GM12878 (cell line): ENCODE measurements at regions not wholly inside any gene's neighbourhood (a gene's known extent, or its start where the extent isn't known, plus 50 kb on each side); places are given as distances from the start of the nearest gene placed in this dataset.
A peak's percentile ranks its signal among the peaks of the same experiment; 100 is the strongest.

Experiments
- ATAC-seq: fragments of 200-7000 bp; cut with Tn5 transposase; 3 replicates; pipeline ENCODE4 v1.9.1; 2020; ENCODE audit warnings: mild to moderate bottlenecking, moderate library complexity
- BruUV-seq: library from RNA; stranded (reverse); fragments of 400-500 nt; replicated peaks from 2 replicates; lab custom pipeline; 2021; lab: Mats Ljungman, UMichigan
- CTCF ChIA-PET: fragments of 300-600 bp; sonication (Branson Sonifier 250); formaldehyde crosslinking; extraction: SDS; loops from one replicate; lab custom pipeline; 2021; ENCODE audit warnings: inconsistent platforms; lab: Yijun Ruan, JAX
- POLR2A ChIA-PET: fragments of 350-600 bp; formaldehyde crosslinking; extraction: SDS; loops from one replicate; lab custom pipeline; 2021; ENCODE audit warnings: inconsistent platforms; lab: Charles Lee
- RAD21 ChIA-PET: fragments of 300-600 bp; sonication (Branson Sonifier 250); formaldehyde crosslinking; loops from one replicate; lab custom pipeline; 2023; ENCODE audit warnings: antibody characterized with exemption; ENCODE audit not compliant: unreplicated experiment; lab: Charles Lee
- SMC1A ChIA-PET: fragments of 300-600 bp; sonication (Branson Sonifier 250); formaldehyde crosslinking; loops from one replicate; lab custom pipeline; 2023; ENCODE audit not compliant: unreplicated experiment, uncharacterized antibody; lab: Charles Lee
- DNase-seq: peaks from one replicate; pipeline ENCODE4 v3.0.0-alpha.2; 2011; ENCODE audit warnings: low read depth, low spot score
- FAIRE-seq: peaks from 3 replicates; lab custom pipeline; 2011; peaks lifted over from hg19 to GRCh38; lab: Jason Lieb, UNC
- H2AFZ ChIP-seq: 2 replicates; pipeline ENCODE4 v1.6.0; 2011; ENCODE audit warnings: low read depth, low read length, control low read depth; ENCODE audit not compliant: control insufficient read depth
- H3K27ac ChIP-seq: 2 replicates; pipeline ENCODE4 v1.5.1; 2011; ENCODE audit warnings: control low read depth; ENCODE audit not compliant: control insufficient read depth, insufficient read depth
- H3K27me3 ChIP-seq, 2 experiments: replicated peaks in 1 of 2; 2 replicates each; pipeline versions ENCODE4 v1.6.0 to v1.6.1; 2011; ENCODE audit warnings: low read length in 1 of 2; ENCODE audit not compliant: control insufficient read depth in 2 of 2, insufficient read depth in 2 of 2
- H3K36me3 ChIP-seq, 2 experiments: 2 replicates each; pipeline ENCODE4 v1.5.1; 2011; ENCODE audit warnings: low read length in 1 of 2; ENCODE audit not compliant: control insufficient read depth in 2 of 2, insufficient read depth in 2 of 2
- H3K4me1 ChIP-seq: 2 replicates; pipeline ENCODE4 v1.6.1; 2011; ENCODE audit warnings: mild to moderate bottlenecking, low read length, moderate library complexity, mixed read lengths; ENCODE audit not compliant: control insufficient read depth, insufficient read depth
- H3K4me2 ChIP-seq: 2 replicates; pipeline ENCODE4 v1.6.0; 2011; ENCODE audit warnings: control low read depth; ENCODE audit not compliant: control insufficient read depth, insufficient read depth
- H3K4me3 ChIP-seq: fragments of 200-600 bp; sonication (generic); 2 replicates; pipeline ENCODE4 v1.5.1; 2016
- H3K79me2 ChIP-seq: 2 replicates; pipeline ENCODE4 v1.6.0; 2011; ENCODE audit warnings: low read length; ENCODE audit not compliant: control insufficient read depth, insufficient read depth
- H3K9ac ChIP-seq: 2 replicates; pipeline ENCODE4 v1.8.0; 2011; ENCODE audit warnings: low read length, control low read depth, mixed read lengths; ENCODE audit not compliant: control insufficient read depth, insufficient read depth
- H3K9me3 ChIP-seq: replicated peaks from 3 replicates; pipeline ENCODE4 v1.5.1; 2011; ENCODE audit warnings: mild to moderate bottlenecking, low read length; ENCODE audit not compliant: control insufficient read depth, insufficient read depth
- H4K20me1 ChIP-seq: 2 replicates; pipeline ENCODE4 v1.6.0; 2011; ENCODE audit not compliant: control insufficient read depth, insufficient read depth
- CREM ChIP-seq: IDR thresholded peaks from 2 replicates; pipeline ENCODE4 v1.6.1; 2014; ENCODE audit warnings: antibody characterized with exemption, low read depth
- GABPA ChIP-seq: IDR thresholded peaks from 2 replicates; pipeline ENCODE4 v1.6.1; 2014; ENCODE audit warnings: antibody characterized with exemption, low read depth, mild to moderate bottlenecking, inconsistent platforms
- IRF4 ChIP-seq: IDR thresholded peaks from 2 replicates; pipeline ENCODE4 v1.6.1; 2011; ENCODE audit warnings: low read depth, low read length
- JUNB ChIP-seq: IDR thresholded peaks from 2 replicates; pipeline ENCODE4 v1.6.1; 2016; ENCODE audit warnings: antibody characterized with exemption, mild to moderate bottlenecking
- RAD51 ChIP-seq: fragments of 450-650 bp; IDR thresholded peaks from 2 replicates; pipeline ENCODE4 v1.6.1; 2016; ENCODE audit warnings: moderate library complexity, mild to moderate bottlenecking, inconsistent platforms
- ZSCAN29 ChIP-seq: fragments of 450-650 bp; IDR thresholded peaks from 2 replicates; pipeline ENCODE4 v1.6.1; 2017; ENCODE audit warnings: mild to moderate bottlenecking, moderate library complexity
- WGBS: methylation state at CpG from one replicate; pipeline ENCODE4 v1.1.6; 2016; ENCODE audit warnings: low lambda C conversion rate; ENCODE audit not compliant: insufficient replicate concordance, insufficient coverage; ENCODE audit errors: missing lambda C conversion rate; 5-methylcytosine and 5-hydroxymethylcytosine counted together
- in situ Hi-C: fragments of 300-500 bp; cut with MboI; formaldehyde crosslinking; loops from 9 replicates; pipeline ENCODE4 v1.14.3; 2018; ENCODE audit warnings: mixed read lengths
- intact Hi-C: fragments of 100-400 bp; cut with micrococcal nuclease; formaldehyde crosslinking; loops from one replicate; pipeline ENCODE4 v1.14.2; 2022; ENCODE audit not compliant: unreplicated experiment
- TF ChIP-seq, protein P1 (sequence below): fragments of 450-650 bp; IDR thresholded peaks from 2 replicates; pipeline ENCODE4 v1.6.1; 2016; ENCODE audit warnings: mild to moderate bottlenecking
- TF ChIP-seq, protein P2 (sequence below): fragments of 450-650 bp; IDR thresholded peaks from 2 replicates; pipeline ENCODE4 v1.6.1; 2017; ENCODE audit warnings: mild to moderate bottlenecking

DNA sequence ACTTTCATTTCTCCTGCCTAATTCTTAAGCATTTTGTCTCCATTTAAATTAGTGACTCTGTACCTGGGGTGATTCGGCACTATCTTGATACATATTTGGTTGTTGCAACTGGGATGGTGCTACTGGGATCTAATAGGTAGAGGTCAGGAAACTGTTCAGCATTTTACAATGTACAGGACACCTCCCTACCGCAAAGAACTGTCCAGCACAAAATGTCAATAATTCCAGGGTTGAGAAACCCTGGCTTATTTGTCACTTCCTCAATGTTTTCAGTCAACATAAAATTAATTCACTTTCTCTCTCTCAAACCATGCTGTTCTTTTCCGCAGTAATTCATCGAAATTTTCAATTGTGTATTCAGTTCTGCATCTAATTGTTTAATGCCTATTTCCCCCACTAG is 151.4 kb upstream of the CALCR start (continued):
- TF ChIP-seq GABPA, result no peak
- TF ChIP-seq, protein P1, sequence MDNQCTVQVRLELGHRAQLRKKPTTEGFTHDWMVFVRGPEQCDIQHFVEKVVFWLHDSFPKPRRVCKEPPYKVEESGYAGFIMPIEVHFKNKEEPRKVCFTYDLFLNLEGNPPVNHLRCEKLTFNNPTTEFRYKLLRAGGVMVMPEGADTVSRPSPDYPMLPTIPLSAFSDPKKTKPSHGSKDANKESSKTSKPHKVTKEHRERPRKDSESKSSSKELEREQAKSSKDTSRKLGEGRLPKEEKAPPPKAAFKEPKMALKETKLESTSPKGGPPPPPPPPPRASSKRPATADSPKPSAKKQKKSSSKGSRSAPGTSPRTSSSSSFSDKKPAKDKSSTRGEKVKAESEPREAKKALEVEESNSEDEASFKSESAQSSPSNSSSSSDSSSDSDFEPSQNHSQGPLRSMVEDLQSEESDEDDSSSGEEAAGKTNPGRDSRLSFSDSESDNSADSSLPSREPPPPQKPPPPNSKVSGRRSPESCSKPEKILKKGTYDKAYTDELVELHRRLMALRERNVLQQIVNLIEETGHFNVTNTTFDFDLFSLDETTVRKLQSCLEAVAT, result no peak

DNA sequence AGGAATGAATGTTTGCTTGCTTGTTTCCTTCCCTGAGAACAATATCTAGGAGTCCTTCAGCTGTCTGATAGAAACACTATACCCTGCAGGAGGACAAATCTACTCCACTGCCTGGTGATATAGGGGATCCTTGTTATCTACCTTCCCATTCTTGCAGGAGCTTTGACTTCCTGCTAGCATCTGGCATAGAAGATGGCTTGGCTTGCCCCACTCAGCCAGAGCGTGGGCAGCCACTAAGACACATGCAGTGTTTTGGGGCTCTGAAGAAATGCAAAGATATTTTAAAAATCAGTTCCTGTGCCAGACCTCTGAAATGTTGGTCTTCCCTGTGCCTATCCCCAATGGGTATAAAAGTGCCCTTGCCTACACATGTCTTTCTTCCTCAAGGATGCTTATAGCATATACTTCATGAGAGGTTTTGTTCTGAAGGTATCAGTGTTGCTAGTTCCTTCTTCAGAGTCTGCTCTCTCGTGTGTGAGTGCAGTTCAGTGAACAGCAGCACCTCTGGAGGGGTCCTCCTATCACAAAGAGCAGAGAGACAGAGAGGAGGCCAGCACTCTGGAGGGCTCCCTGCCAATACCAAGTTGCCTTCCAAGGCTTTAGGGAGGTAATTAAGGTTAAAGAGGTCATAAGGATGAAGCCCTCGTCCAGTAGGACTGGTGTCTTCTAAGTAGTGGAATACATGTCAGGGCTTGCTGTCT is 149.1 kb upstream of the CALCR start:
- ATAC-seq (peak; percentile 31; the same call in 2 of the 3 replicates), FAIRE-seq (no peak), DNase-seq (no peak)
- H3K36me3 ChIP-seq, result no peaks in the 10 kb centered on the region
- H2AFZ ChIP-seq, result no peak overlapping the region
- ChIA-PET CTCF (no interaction called here), POLR2A (no interaction called here), RAD21 (no interaction called here), SMC1A (no interaction called here)
- no peak overlapping the region for H3K9ac ChIP-seq
- H4K20me1 ChIP-seq, result no peaks in the 10 kb centered on the region
- H3K27ac ChIP-seq, result no peak overlapping the region
- no peaks in the 10 kb centered on the region for H3K79me2 ChIP-seq
- H3K27me3 ChIP-seq, result no peaks in the 10 kb centered on the region
- in situ Hi-C loops, result no loop called here
- H3K4me2 ChIP-seq, result no peak overlapping the region
- no peaks in the 10 kb centered on the region for H3K4me1 ChIP-seq
- no TSS peak for BruUV-seq
- 2% methylated on average over 3 of the region's 3 CpGs for whole genome bisulfite sequencing
- no peak overlapping the region for H3K4me3 ChIP-seq
- no peaks in the 10 kb centered on the region for H3K9me3 ChIP-seq
- TF ChIP-seq, protein P2, sequence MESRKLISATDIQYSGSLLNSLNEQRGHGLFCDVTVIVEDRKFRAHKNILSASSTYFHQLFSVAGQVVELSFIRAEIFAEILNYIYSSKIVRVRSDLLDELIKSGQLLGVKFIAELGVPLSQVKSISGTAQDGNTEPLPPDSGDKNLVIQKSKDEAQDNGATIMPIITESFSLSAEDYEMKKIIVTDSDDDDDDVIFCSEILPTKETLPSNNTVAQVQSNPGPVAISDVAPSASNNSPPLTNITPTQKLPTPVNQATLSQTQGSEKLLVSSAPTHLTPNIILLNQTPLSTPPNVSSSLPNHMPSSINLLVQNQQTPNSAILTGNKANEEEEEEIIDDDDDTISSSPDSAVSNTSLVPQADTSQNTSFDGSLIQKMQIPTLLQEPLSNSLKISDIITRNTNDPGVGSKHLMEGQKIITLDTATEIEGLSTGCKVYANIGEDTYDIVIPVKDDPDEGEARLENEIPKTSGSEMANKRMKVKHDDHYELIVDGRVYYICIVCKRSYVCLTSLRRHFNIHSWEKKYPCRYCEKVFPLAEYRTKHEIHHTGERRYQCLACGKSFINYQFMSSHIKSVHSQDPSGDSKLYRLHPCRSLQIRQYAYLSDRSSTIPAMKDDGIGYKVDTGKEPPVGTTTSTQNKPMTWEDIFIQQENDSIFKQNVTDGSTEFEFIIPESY, result no peak
- TF ChIP-seq ZSCAN29, result no peak
- no peak for TF ChIP-seq RAD51
- TF ChIP-seq JUNB, result no peak
- no peak for TF ChIP-seq CREM
- no peak for TF ChIP-seq IRF4
- intact Hi-C loops, result no loop called here
